Caco-2 (cell line): ENCODE measurements at regions not wholly inside any gene's neighbourhood (a gene's known extent, or its start where the extent isn't known, plus 50 kb on each side); places are given as distances from the start of the nearest gene placed in this dataset.
A peak's percentile ranks its signal among the peaks of the same experiment; 100 is the strongest.

Experiments used
- BruUV-seq: library from RNA; stranded (reverse); fragments of 400-500 nt; replicated peaks from 2 replicates; lab custom pipeline; 2021; lab: Mats Ljungman, UMichigan
- CTCF ChIA-PET: fragments of 300-600 bp; sonication (Branson Sonifier 250); formaldehyde crosslinking; loops from one replicate; lab custom pipeline; 2022; ENCODE audit warnings: antibody characterized with exemption; lab: Charles Lee
- POLR2A ChIA-PET: fragments of 300-600 bp; sonication (Branson Sonifier 250); formaldehyde crosslinking; loops from one replicate; lab custom pipeline; 2022; ENCODE audit warnings: antibody characterized with exemption; lab: Charles Lee
- DNase-seq, 2 experiments: peaks; one replicate each; pipeline versions ENCODE4 v3.0.0 to v3.0.0-alpha.2; 2020 to 2022
- H3K27me3 ChIP-seq: replicated peaks from 2 replicates; pipeline ENCODE4 v1.6.0; 2011; ENCODE audit warnings: low read length; ENCODE audit not compliant: control insufficient read depth, insufficient read depth
- H3K36me3 ChIP-seq: 2 replicates; pipeline ENCODE4 v1.5.1; 2011; ENCODE audit warnings: low read length; ENCODE audit not compliant: control insufficient read depth, insufficient read depth
- H3K4me1 ChIP-seq: fragments of 250-450 bp; sonication (Bioruptor Pico); 2 replicates; pipeline ENCODE4 v1.5.1; 2020; ENCODE audit warnings: mild to moderate bottlenecking
- H3K4me3 ChIP-seq: 2 replicates; pipeline ENCODE4 v1.5.1; 2011; ENCODE audit warnings: low read depth, mild to moderate bottlenecking, control low read depth, low read length
- H3K9me3 ChIP-seq: fragments of 250-450 bp; sonication (Bioruptor Pico); 2 replicates; pipeline ENCODE4 v1.5.1; 2020; ENCODE audit warnings: mild to moderate bottlenecking, moderate library complexity
- H3K27ac Mint-ChIP-seq: one replicate; pipeline ENCODE4 v1.8.0; 2022; ENCODE audit warnings: mixed read lengths; ENCODE audit not compliant: unreplicated experiment
- H3K27me3 Mint-ChIP-seq: one replicate; pipeline ENCODE4 v1.8.0; 2022; ENCODE audit warnings: mixed read lengths; ENCODE audit not compliant: insufficient read depth, unreplicated experiment
- H3K36me3 Mint-ChIP-seq: one replicate; pipeline ENCODE4 v1.8.0; 2022; ENCODE audit warnings: mild to moderate bottlenecking, mixed read lengths; ENCODE audit not compliant: insufficient read depth, unreplicated experiment
- H3K4me1 Mint-ChIP-seq: one replicate; pipeline ENCODE4 v1.8.0; 2022; ENCODE audit warnings: low read depth, mixed read lengths; ENCODE audit not compliant: unreplicated experiment
- H3K4me3 Mint-ChIP-seq: one replicate; pipeline ENCODE4 v1.8.0; 2022; ENCODE audit warnings: mild to moderate bottlenecking, moderate library complexity, mixed read lengths; ENCODE audit not compliant: unreplicated experiment
- H3K9me3 Mint-ChIP-seq: one replicate; pipeline ENCODE4 v1.8.0; 2022; ENCODE audit warnings: mixed read lengths; ENCODE audit not compliant: unreplicated experiment
- CTCF ChIP-seq, 2 experiments: fragments of 200-600 bp in 1 of 2; IDR thresholded peaks; 1 replicate in 1 of 2; 2 replicates in 1 of 2; pipeline versions ENCODE4 v1.5.1 to v1.8.0; 2011 to 2022; ENCODE audit warnings: antibody characterized with exemption in 1 of 2, control low read depth in 1 of 2, inconsistent platforms in 1 of 2, low read depth in 1 of 2, low read length in 1 of 2, mild to moderate bottlenecking in 1 of 2, moderate library complexity in 1 of 2; ENCODE audit not compliant: insufficient read depth in 1 of 2, severe bottlenecking in 1 of 2, unreplicated experiment in 1 of 2
- intact Hi-C: fragments of 100-400 bp; cut with micrococcal nuclease; formaldehyde crosslinking; loops from one replicate; pipeline ENCODE4 v1.10.0; 2022; ENCODE audit not compliant: unreplicated experiment

GRCh38 chr7:106765727-106766355 lies 99.2 kb upstream of the PIK3CG start:
- H3K4me1 Mint-ChIP-seq, result peaks cover 28% of the 10 kb centered on the region
- TF ChIP-seq CTCF (IDR thresholded peaks at IDR 0.05; ENCODE audit: insufficient read depth in 1 of 2, low read depth in 1 of 2, low read length in 1 of 2, severe bottlenecking in 1 of 2, unreplicated experiment in 1 of 2), result no peak
- H3K4me1 ChIP-seq, result peaks cover 24% of the 10 kb centered on the region; the same call in 1 of the 2 replicates
- H3K4me3 Mint-ChIP-seq, result no peak overlapping the region
- no peak overlapping the region for H3K4me3 ChIP-seq
- H3K9me3 Mint-ChIP-seq, result no peaks in the 10 kb centered on the region
- POLR2A ChIA-PET, result no interaction called here
- BruUV-seq, result no TSS peak
- peak overlapping the region; percentile 10 for H3K27ac Mint-ChIP-seq
- intact Hi-C loops, result no loop called here
- CTCF ChIA-PET, result interaction anchor here (0.9 kb wide), 1 partner anchor 14 kb away, joined by 3 read pairs; no protein-coding TSS in a partner anchor
- no peaks in the 10 kb centered on the region for H3K27me3 Mint-ChIP-seq
- H3K36me3 Mint-ChIP-seq, result no peaks in the 10 kb centered on the region
- no peaks in the 10 kb centered on the region for H3K36me3 ChIP-seq
- no peaks in the 10 kb centered on the region for H3K9me3 ChIP-seq
- DNase-seq, result no peak
- no peaks in the 10 kb centered on the region for H3K27me3 ChIP-seq

- H3K4me1 ChIP-seq, result peaks cover 24% of the 10 kb centered on the region; the same call in 1 of the 2 replicates
- no peaks in the 10 kb centered on the region for H3K27me3 Mint-ChIP-seq
- H3K36me3 ChIP-seq, result no peaks in the 10 kb centered on the region
- H3K36me3 Mint-ChIP-seq, result no peaks in the 10 kb centered on the region
- ChIA-PET POLR2A (no interaction called here), CTCF (no interaction called here)
- BruUV-seq, result no TSS peak
- H3K9me3 Mint-ChIP-seq, result no peaks in the 10 kb centered on the region
- no peaks in the 10 kb centered on the region for H3K9me3 ChIP-seq
- H3K27me3 ChIP-seq, result no peaks in the 10 kb centered on the region
- DNase-seq, result no peak
- TF ChIP-seq CTCF (IDR thresholded peaks at IDR 0.05; ENCODE audit: insufficient read depth in 1 of 2, low read depth in 1 of 2, low read length in 1 of 2, severe bottlenecking in 1 of 2, unreplicated experiment in 1 of 2), result no peak
- peak overlapping the region; percentile 22 for H3K4me3 Mint-ChIP-seq
- H3K4me3 ChIP-seq, result no peak overlapping the region
- H3K4me1 Mint-ChIP-seq, result peaks cover 28% of the 10 kb centered on the region
- intact Hi-C loops, result no loop called here
- H3K27ac Mint-ChIP-seq, result peak overlapping the region; percentile 10
Measured at GRCh38 chr7:106766551-106766950, 98.5 kb upstream of the PIK3CG start.

GRCh38 chr7:106767078-106767477 lies 98.0 kb upstream of the PIK3CG start:
- BruUV-seq, result no TSS peak
- Histone ChIP-seq H3K36me3 (no peaks in the 10 kb centered on the region), H3K4me3 (no peak overlapping the region), H3K27me3 (no peaks in the 10 kb centered on the region), H3K9me3 (no peaks in the 10 kb centered on the region), H3K4me1 (peaks cover 24% of the 10 kb centered on the region; the same call in 1 of the 2 replicates)
- Mint-ChIP-seq H3K27me3 (no peaks in the 10 kb centered on the region), H3K9me3 (no peaks in the 10 kb centered on the region), H3K4me3 (no peak overlapping the region), H3K27ac (peak overlapping the region; percentile 10), H3K36me3 (no peaks in the 10 kb centered on the region), H3K4me1 (peaks cover 28% of the 10 kb centered on the region)
- intact Hi-C loops, result no loop called here
- ChIA-PET CTCF (no interaction called here), POLR2A (no interaction called here)
- no peak for TF ChIP-seq CTCF (IDR thresholded peaks at IDR 0.05; ENCODE audit: insufficient read depth in 1 of 2, low read depth in 1 of 2, low read length in 1 of 2, severe bottlenecking in 1 of 2, unreplicated experiment in 1 of 2)
- DNase-seq, result no peak
